ENCODE measurements at regions not wholly inside any gene's neighbourhood (a gene's known extent, or its start where the extent isn't known, plus 50 kb on each side); places are given as distances from the start of the nearest gene placed in this dataset.
"Not testable (repeated sequence)": the region's sequence is repeated elsewhere in the genome, so short reads cannot be mapped to it uniquely, and the experiment has no call there.

GRCh38 chr3:28057539-28057938 is 183.9 kb upstream of the CMC1 start:
- CTCF ChIA-PET (ENCODE audit: unreplicated experiment) = no interaction called here
- Histone ChIP-seq H3K9me3 (ENCODE audit: low read length) (no peaks in the 10 kb centered on the region), H3K4me3 (ENCODE audit: low read depth, low read length, poor library complexity, severe bottlenecking) (no peak overlapping the region), H3K4me2 (ENCODE audit: low read length) (no peak overlapping the region), H3K9me2 (ENCODE audit: insufficient read depth, low read length) (no peaks in the 10 kb centered on the region), H3K4me1 (ENCODE audit: insufficient read depth, low read length, poor library complexity, severe bottlenecking) (no peaks in the 10 kb centered on the region), H2AFZ (ENCODE audit: low read length) (no peak overlapping the region), H3K27ac (ENCODE audit: low read depth, low read length, poor library complexity, severe bottlenecking) (no peak overlapping the region), H3K36me3 (ENCODE audit: insufficient read depth, low read length) (no peaks in the 10 kb centered on the region), H3K79me2 (ENCODE audit: insufficient read depth, low read depth, low read length) (no peaks in the 10 kb centered on the region), H4K20me1 (ENCODE audit: insufficient read depth, low read length) (no peaks in the 10 kb centered on the region)
- POLR2A ChIA-PET = no interaction called here
- BruUV-seq (replicated peaks) = no TSS peak
- DNase-seq (ENCODE audit: low spot score) = no peak
- no peak for TF ChIP-seq CTCF (conservative IDR thresholded peaks at IDR 0.05; ENCODE audit: low read length)
- TF ChIP-seq EZH2phosphoT487 (IDR thresholded peaks at IDR 0.05; ENCODE audit: borderline replicate concordance, low read depth, low read length) = no peak
- intact Hi-C loops (cut with micrococcal nuclease; ENCODE audit: unreplicated experiment) = no loop called here

- CTCF ChIA-PET (ENCODE audit: unreplicated experiment); POLR2A ChIA-PET; H3K79me2 ChIP-seq (ENCODE audit: insufficient read depth, low read depth, low read length); H3K4me2 ChIP-seq (ENCODE audit: low read length); H3K36me3 ChIP-seq (ENCODE audit: insufficient read depth, low read length); H3K4me1 ChIP-seq (ENCODE audit: insufficient read depth, low read length, poor library complexity, severe bottlenecking); BruUV-seq (replicated peaks); DNase-seq (ENCODE audit: low spot score); H3K9me2 ChIP-seq (ENCODE audit: insufficient read depth, low read length); H3K27ac ChIP-seq (ENCODE audit: low read depth, low read length, poor library complexity, severe bottlenecking); H4K20me1 ChIP-seq (ENCODE audit: insufficient read depth, low read length); intact Hi-C loops (cut with micrococcal nuclease; ENCODE audit: unreplicated experiment); H3K4me3 ChIP-seq (ENCODE audit: low read depth, low read length, poor library complexity, severe bottlenecking); H2AFZ ChIP-seq (ENCODE audit: low read length); H3K9me3 ChIP-seq (ENCODE audit: low read length): not testable (repeated sequence)
Observed at GRCh38 chr3:28059199-28059598, 182.2 kb upstream of the CMC1 start.

GRCh38 chr3:28066020-28066419 is 175.4 kb upstream of the CMC1 start:
- ChIA-PET CTCF (ENCODE audit: unreplicated experiment) (no interaction called here), POLR2A (interaction anchor here (0.6 to 1.0 kb wide), 2 partner anchors 58 to 62 kb away, joined by 3 read pairs; no protein-coding TSS in a partner anchor)
- TF ChIP-seq EZH2phosphoT487 (IDR thresholded peaks at IDR 0.05; ENCODE audit: borderline replicate concordance, low read depth, low read length) (no peak), CTCF (conservative IDR thresholded peaks at IDR 0.05; ENCODE audit: low read length) (no peak)
- BruUV-seq (replicated peaks) = no TSS peak
- H3K79me2 ChIP-seq (ENCODE audit: insufficient read depth, low read depth, low read length) = no peaks in the 10 kb centered on the region
- no peak overlapping the region for H3K27ac ChIP-seq (ENCODE audit: low read depth, low read length, poor library complexity, severe bottlenecking)
- intact Hi-C loops (cut with micrococcal nuclease; ENCODE audit: unreplicated experiment) = no loop called here
- H3K4me1 ChIP-seq (ENCODE audit: insufficient read depth, low read length, poor library complexity, severe bottlenecking) = no peaks in the 10 kb centered on the region
- H2AFZ ChIP-seq (ENCODE audit: low read length) = no peak overlapping the region
- H3K36me3 ChIP-seq (ENCODE audit: insufficient read depth, low read length) = no peaks in the 10 kb centered on the region
- no peak for DNase-seq (ENCODE audit: low spot score)
- no peaks in the 10 kb centered on the region for H3K9me3 ChIP-seq (ENCODE audit: low read length)
- H3K4me3 ChIP-seq (ENCODE audit: low read depth, low read length, poor library complexity, severe bottlenecking) = no peak overlapping the region
- no peaks in the 10 kb centered on the region for H3K9me2 ChIP-seq (ENCODE audit: insufficient read depth, low read length)
- no peak overlapping the region for H3K4me2 ChIP-seq (ENCODE audit: low read length)
- H4K20me1 ChIP-seq (ENCODE audit: insufficient read depth, low read length) = no peaks in the 10 kb centered on the region
